ENCODE measurements at regions not wholly inside any gene's neighbourhood (a gene's known extent, or its start where the extent isn't known, plus 50 kb on each side); places are given as distances from the start of the nearest gene placed in this dataset.
"Not testable (repeated sequence)": the region's sequence is repeated elsewhere in the genome, so short reads cannot be mapped to it uniquely, and the experiment has no call there.

GRCh38 chr7:50898604-50899477, 116.1 kb upstream of the GRB10 start:
- H3K27me3 Mint-ChIP-seq (ENCODE audit: low read depth), result peaks cover 14% of the 10 kb centered on the region
- H3K4me1 Mint-ChIP-seq (ENCODE audit: low read depth); H3K36me3 Mint-ChIP-seq (ENCODE audit: low read depth); DNase-seq (ENCODE audit: low spot score); H3K4me3 Mint-ChIP-seq (ENCODE audit: low read depth); H3K27ac Mint-ChIP-seq; H3K9me3 Mint-ChIP-seq; intact Hi-C loops (cut with micrococcal nuclease): not testable (repeated sequence)

- H3K9me3 Mint-ChIP-seq; H3K27ac Mint-ChIP-seq; intact Hi-C loops (cut with micrococcal nuclease); H3K36me3 Mint-ChIP-seq (ENCODE audit: low read depth); H3K4me3 Mint-ChIP-seq (ENCODE audit: low read depth); DNase-seq (ENCODE audit: low spot score); H3K4me1 Mint-ChIP-seq (ENCODE audit: low read depth): not testable (repeated sequence)
- peaks cover 12% of the 10 kb centered on the region for H3K27me3 Mint-ChIP-seq (ENCODE audit: low read depth)
Observed at GRCh38 chr7:50887061-50887460, 104.4 kb upstream of the GRB10 start.

GRCh38 chr7:50872437-50872836, 89.7 kb upstream of the GRB10 start:
- no peaks in the 10 kb centered on the region for H3K4me1 Mint-ChIP-seq (ENCODE audit: low read depth)
- no peak overlapping the region for H3K4me3 Mint-ChIP-seq (ENCODE audit: low read depth)
- no peaks in the 10 kb centered on the region for H3K9me3 Mint-ChIP-seq
- intact Hi-C loops (cut with micrococcal nuclease), result no loop called here
- no peak for DNase-seq (ENCODE audit: low spot score)
- peaks cover 26% of the 10 kb centered on the region for H3K27me3 Mint-ChIP-seq (ENCODE audit: low read depth)
- H3K27ac Mint-ChIP-seq, result no peak overlapping the region
- no peaks in the 10 kb centered on the region for H3K36me3 Mint-ChIP-seq (ENCODE audit: low read depth)

DNA sequence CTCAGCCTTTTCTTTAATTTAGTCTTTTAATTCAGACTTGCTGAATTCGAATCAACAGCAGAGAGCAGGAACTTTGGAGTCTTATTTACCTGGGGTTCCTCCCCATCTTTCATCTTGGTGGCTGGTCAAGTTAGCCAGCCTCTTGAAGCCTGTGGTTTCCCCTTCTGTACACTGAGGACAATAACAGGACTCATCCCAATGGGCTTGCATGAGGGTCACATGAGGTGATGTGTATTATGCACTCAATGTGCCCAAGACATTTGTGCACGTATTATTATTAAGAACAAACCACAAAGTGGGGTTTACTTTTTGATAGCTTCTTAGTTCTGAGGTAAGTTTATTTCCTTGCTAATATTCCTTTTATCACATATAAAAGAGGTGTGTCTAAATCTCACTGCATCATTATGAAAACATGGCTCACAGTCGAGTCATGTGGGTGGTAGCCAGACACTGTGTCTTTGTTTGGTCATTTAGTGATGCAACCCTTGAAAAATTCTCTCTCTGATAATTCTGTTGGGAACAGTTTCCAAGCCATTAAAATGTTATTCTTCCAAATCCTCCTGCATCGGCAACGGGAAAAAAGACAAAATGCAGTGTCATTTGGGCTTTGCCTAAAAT, 86.5 kb upstream of the GRB10 start:
- Mint-ChIP-seq H3K9me3 (no peaks in the 10 kb centered on the region), H3K27ac (no peak overlapping the region), H3K4me1 (ENCODE audit: low read depth) (no peaks in the 10 kb centered on the region), H3K36me3 (ENCODE audit: low read depth) (no peaks in the 10 kb centered on the region), H3K27me3 (ENCODE audit: low read depth) (peaks cover 14% of the 10 kb centered on the region), H3K4me3 (ENCODE audit: low read depth) (no peak overlapping the region)
- intact Hi-C loops (cut with micrococcal nuclease), result no loop called here
- no peak for DNase-seq (ENCODE audit: low spot score)

DNA sequence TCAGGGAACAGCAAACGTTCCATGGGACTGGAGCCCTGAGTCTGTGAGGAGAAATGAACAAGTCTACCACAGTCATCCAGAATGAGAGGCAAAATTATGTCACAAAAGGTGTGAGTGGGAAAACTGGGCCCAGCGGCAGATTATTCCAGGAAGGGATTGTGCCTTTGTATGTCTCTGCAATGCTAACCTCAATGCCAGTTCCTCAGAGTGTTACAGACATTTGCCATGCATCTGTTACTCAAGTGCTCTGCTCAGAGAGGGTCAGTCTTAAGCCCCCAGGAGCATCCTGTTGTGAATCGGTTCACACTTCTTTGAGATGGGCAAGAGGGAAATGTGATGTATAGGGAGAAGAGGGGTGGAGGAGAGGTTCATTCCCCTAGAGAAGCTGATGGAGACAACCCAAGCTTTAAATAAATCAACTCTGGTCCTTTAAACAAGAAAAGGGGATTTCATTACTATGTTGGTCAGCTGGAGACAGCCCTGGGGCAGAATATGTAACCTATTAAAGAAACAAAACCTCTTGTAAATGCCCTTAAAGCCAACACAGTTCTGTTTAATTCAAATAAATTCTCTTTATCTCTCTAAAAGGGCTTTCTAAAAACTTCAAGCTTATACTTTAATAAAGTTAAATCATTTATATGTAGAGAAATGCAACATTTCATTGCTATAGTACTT, 85.9 kb upstream of the GRB10 start:
- no peaks in the 10 kb centered on the region for H3K9me3 Mint-ChIP-seq
- no peak overlapping the region for H3K4me3 Mint-ChIP-seq (ENCODE audit: low read depth)
- DNase-seq (ENCODE audit: low spot score), result no peak
- peaks cover 11% of the 10 kb centered on the region for H3K27me3 Mint-ChIP-seq (ENCODE audit: low read depth)
- no peaks in the 10 kb centered on the region for H3K36me3 Mint-ChIP-seq (ENCODE audit: low read depth)
- intact Hi-C loops (cut with micrococcal nuclease), result no loop called here
- no peaks in the 10 kb centered on the region for H3K4me1 Mint-ChIP-seq (ENCODE audit: low read depth)
- no peak overlapping the region for H3K27ac Mint-ChIP-seq

- no peak overlapping the region for H3K27ac Mint-ChIP-seq
- no peak for DNase-seq (ENCODE audit: low spot score)
- H3K36me3 Mint-ChIP-seq (ENCODE audit: low read depth), result no peaks in the 10 kb centered on the region
Observed at GRCh38 chr7:50867034-50867356, 84.3 kb upstream of the GRB10 start.

DNA sequence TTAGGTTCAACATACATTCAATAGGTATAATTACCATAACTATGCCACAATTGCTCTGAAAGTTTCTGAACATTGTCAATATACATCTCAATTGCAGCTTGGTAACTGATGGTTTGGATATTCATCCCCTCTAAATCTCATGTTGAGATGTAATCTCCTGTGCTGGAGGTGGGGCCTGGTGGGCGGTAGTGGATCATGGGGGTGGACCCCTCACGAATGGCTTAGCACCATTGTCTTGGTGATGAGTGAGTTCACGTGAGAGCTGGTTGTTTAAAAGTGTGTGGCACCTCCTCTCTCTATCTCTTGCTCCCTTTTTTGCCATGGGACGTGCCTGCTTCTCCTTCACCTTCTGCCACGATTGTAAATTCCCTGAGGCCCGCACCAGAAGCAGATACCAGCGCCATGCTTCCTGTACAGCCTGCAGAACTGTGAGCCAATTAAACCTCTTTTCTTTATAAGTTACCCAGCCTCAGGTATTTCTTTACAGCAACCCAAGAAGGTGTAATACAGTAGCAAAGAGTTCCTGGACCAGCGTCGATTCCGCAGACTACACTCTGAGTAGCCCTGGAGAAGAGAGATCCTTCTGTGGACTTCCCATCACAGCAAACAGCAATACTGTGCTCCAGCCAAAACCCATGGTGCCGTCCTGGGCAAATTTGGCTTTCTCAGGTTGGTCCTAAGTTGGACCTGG, 83.8 kb upstream of the GRB10 start:
- Mint-ChIP-seq H3K4me3 (ENCODE audit: low read depth) (no peak overlapping the region), H3K9me3 (no peaks in the 10 kb centered on the region), H3K36me3 (ENCODE audit: low read depth) (no peaks in the 10 kb centered on the region), H3K27me3 (ENCODE audit: low read depth) (peaks cover 6% of the 10 kb centered on the region), H3K27ac (no peak overlapping the region), H3K4me1 (ENCODE audit: low read depth) (peaks cover 5% of the 10 kb centered on the region)
- DNase-seq (ENCODE audit: low spot score), result no peak
- intact Hi-C loops (cut with micrococcal nuclease), result no loop called here

More at GRCh38 chr7:50867034-50867356, 84.3 kb upstream of the GRB10 start:
- peaks cover 6% of the 10 kb centered on the region for H3K27me3 Mint-ChIP-seq (ENCODE audit: low read depth)
- H3K4me3 Mint-ChIP-seq (ENCODE audit: low read depth), result no peak overlapping the region
- no peaks in the 10 kb centered on the region for H3K9me3 Mint-ChIP-seq
- H3K4me1 Mint-ChIP-seq (ENCODE audit: low read depth), result peaks cover 5% of the 10 kb centered on the region
- intact Hi-C loops (cut with micrococcal nuclease), result no loop called here

GRCh38 chr7:50865450-50865849, 82.8 kb upstream of the GRB10 start:
- H3K27ac Mint-ChIP-seq, result no peak overlapping the region
- intact Hi-C loops (cut with micrococcal nuclease), result no loop called here
- H3K36me3 Mint-ChIP-seq (ENCODE audit: low read depth), result no peaks in the 10 kb centered on the region
- DNase-seq (ENCODE audit: low spot score), result no peak
- no peaks in the 10 kb centered on the region for H3K9me3 Mint-ChIP-seq
- H3K27me3 Mint-ChIP-seq (ENCODE audit: low read depth), result peaks cover 6% of the 10 kb centered on the region
- H3K4me3 Mint-ChIP-seq (ENCODE audit: low read depth), result no peak overlapping the region
- H3K4me1 Mint-ChIP-seq (ENCODE audit: low read depth), result peaks cover 5% of the 10 kb centered on the region

GRCh38 chr7:50864694-50865093, 82.0 kb upstream of the GRB10 start:
- intact Hi-C loops (cut with micrococcal nuclease), result no loop called here
- H3K27me3 Mint-ChIP-seq (ENCODE audit: low read depth), result peaks cover 6% of the 10 kb centered on the region
- DNase-seq (ENCODE audit: low spot score), result no peak
- no peak overlapping the region for H3K4me3 Mint-ChIP-seq (ENCODE audit: low read depth)
- no peaks in the 10 kb centered on the region for H3K36me3 Mint-ChIP-seq (ENCODE audit: low read depth)
- H3K9me3 Mint-ChIP-seq, result no peaks in the 10 kb centered on the region
- H3K27ac Mint-ChIP-seq, result no peak overlapping the region
- H3K4me1 Mint-ChIP-seq (ENCODE audit: low read depth), result peaks cover 5% of the 10 kb centered on the region

- H3K9me3 Mint-ChIP-seq, result no peaks in the 10 kb centered on the region
- no peaks in the 10 kb centered on the region for H3K36me3 Mint-ChIP-seq (ENCODE audit: low read depth)
- H3K4me3 Mint-ChIP-seq (ENCODE audit: low read depth), result no peak overlapping the region
- H3K27me3 Mint-ChIP-seq (ENCODE audit: low read depth), result peaks cover 5% of the 10 kb centered on the region
- peaks cover 5% of the 10 kb centered on the region for H3K4me1 Mint-ChIP-seq (ENCODE audit: low read depth)
- intact Hi-C loops (cut with micrococcal nuclease), result no loop called here
- H3K27ac Mint-ChIP-seq, result no peak overlapping the region
- DNase-seq (ENCODE audit: low spot score), result no peak
Observed at GRCh38 chr7:50863053-50863452, 80.4 kb upstream of the GRB10 start.

GRCh38 chr7:50862302-50862701, 79.6 kb upstream of the GRB10 start:
- Mint-ChIP-seq H3K4me3 (ENCODE audit: low read depth) (no peak overlapping the region), H3K4me1 (ENCODE audit: low read depth) (peaks cover 5% of the 10 kb centered on the region)

GRCh38 chr7:50860598-50860997, 77.9 kb upstream of the GRB10 start:
- no peaks in the 10 kb centered on the region for H3K36me3 Mint-ChIP-seq (ENCODE audit: low read depth)
- no peak for DNase-seq (ENCODE audit: low spot score)
- peaks cover 5% of the 10 kb centered on the region for H3K27me3 Mint-ChIP-seq (ENCODE audit: low read depth)
- peaks cover 5% of the 10 kb centered on the region for H3K4me1 Mint-ChIP-seq (ENCODE audit: low read depth)
- no peak overlapping the region for H3K4me3 Mint-ChIP-seq (ENCODE audit: low read depth)
- intact Hi-C loops (cut with micrococcal nuclease), result no loop called here
- no peak overlapping the region for H3K27ac Mint-ChIP-seq
- H3K9me3 Mint-ChIP-seq, result no peaks in the 10 kb centered on the region

More at GRCh38 chr7:50862302-50862701, 79.6 kb upstream of the GRB10 start:
- H3K27ac Mint-ChIP-seq, result no peak overlapping the region
- no peaks in the 10 kb centered on the region for H3K36me3 Mint-ChIP-seq (ENCODE audit: low read depth)
- intact Hi-C loops (cut with micrococcal nuclease), result no loop called here
- H3K9me3 Mint-ChIP-seq, result no peaks in the 10 kb centered on the region
- DNase-seq (ENCODE audit: low spot score), result no peak
- H3K27me3 Mint-ChIP-seq (ENCODE audit: low read depth), result peaks cover 5% of the 10 kb centered on the region
